HCT116 (cell line): ENCODE measurements at regions not wholly inside any gene's neighbourhood (a gene's known extent, or its start where the extent isn't known, plus 50 kb on each side); places are given as distances from the start of the nearest gene placed in this dataset.

ENCODE experiments used
- ATAC-seq: fragments of 200-7000 bp; cut with Tn5 transposase; 2 replicates; pipeline ENCODE4 v1.9.1; 2020; ENCODE audit warnings: mild to moderate bottlenecking, moderate library complexity
- BruUV-seq: library from RNA; stranded (reverse); fragments of 400-500 nt; replicated peaks from 2 replicates; lab custom pipeline; 2021; lab: Mats Ljungman, UMichigan
- CTCF ChIA-PET: fragments of 300-600 bp; sonication (Branson Sonifier 250); formaldehyde crosslinking; loops from one replicate; lab custom pipeline; 2021; ENCODE audit warnings: antibody characterized with exemption; lab: Charles Lee
- POLR2A ChIA-PET: fragments of 300-600, 350-600 bp; sonication (Branson Sonifier 250); formaldehyde crosslinking; loops from one replicate; lab custom pipeline; 2021; ENCODE audit warnings: antibody characterized with exemption; lab: Charles Lee
- RAD21 ChIA-PET, 2 experiments: fragments of 300-600 bp; sonication (Branson Sonifier 250); formaldehyde crosslinking; loops; one replicate each; lab custom pipeline; 2023; ENCODE audit warnings: low total read pairs in 2 of 2; ENCODE audit not compliant: uncharacterized antibody in 2 of 2, unreplicated experiment in 2 of 2, low non-redundant PET in 1 of 2; lab: Charles Lee
- DNase-seq: peaks from one replicate; pipeline ENCODE4 v3.0.0-alpha.2; 2010; ENCODE audit warnings: low read depth, low spot score
- H2AFZ ChIP-seq: fragments of 200-600 bp; shearing (Covaris generic), sonication (generic); 2 replicates; pipeline ENCODE4 v1.6.1; 2017; ENCODE audit warnings: low read depth, mixed run types, mixed read lengths, antibody characterized with exemption, low read length; ENCODE audit not compliant: poor library complexity, severe bottlenecking
- H3K27ac ChIP-seq: 2 replicates; pipeline ENCODE4 v1.5.1; 2012; ENCODE audit warnings: low read depth, low read length
- H3K27me3 ChIP-seq: fragments of 200-600 bp; sonication (generic); 2 replicates; pipeline ENCODE4 v1.6.1; 2016; ENCODE audit warnings: mixed run types, low read length, mixed read lengths; ENCODE audit not compliant: insufficient read depth
- H3K36me3 ChIP-seq, 2 experiments: fragments of 200-500 bp in 1 of 2; fragments of 200-600 bp in 1 of 2; sonication (Bioruptor generic) in 1 of 2; sonication (generic) in 1 of 2; 2 replicates each; pipeline versions ENCODE4 v1.5.1 to v1.6.1; 2014 to 2016; ENCODE audit warnings: low read length in 2 of 2, inconsistent platforms in 1 of 2, mixed read lengths in 1 of 2, mixed run types in 1 of 2; ENCODE audit not compliant: insufficient read depth in 2 of 2, control insufficient read depth in 1 of 2
- H3K4me1 ChIP-seq, 2 experiments: fragments of 200-600 bp in 1 of 2; sonication (generic) in 1 of 2; 2 replicates each; pipeline versions ENCODE4 v1.5.1 to v1.6.1; 2012 to 2017; ENCODE audit warnings: low read length in 2 of 2, inconsistent platforms in 1 of 2, mild to moderate bottlenecking in 1 of 2, mixed read lengths in 1 of 2, mixed run types in 1 of 2, moderate library complexity in 1 of 2; ENCODE audit not compliant: insufficient read depth in 2 of 2, control insufficient read depth in 1 of 2
- H3K4me2 ChIP-seq: fragments of 200-600 bp; sonication (generic); 2 replicates; pipeline ENCODE4 v1.6.1; 2017; ENCODE audit warnings: mixed run types, low read length, mixed read lengths
- H3K4me3 ChIP-seq, 2 experiments: fragments of 200-600 bp in 1 of 2; sonication (generic) in 1 of 2; replicated peaks in 1 of 2; 2 replicates each; pipeline ENCODE4 v1.5.1; 2011 to 2016; ENCODE audit warnings: low read length in 2 of 2, control low read depth in 1 of 2, low read depth in 1 of 2, mild to moderate bottlenecking in 1 of 2, mixed read lengths in 1 of 2, mixed run types in 1 of 2
- H3K79me2 ChIP-seq: fragments of 200-600 bp; sonication (generic); 2 replicates; pipeline ENCODE4 v1.6.1; 2017; ENCODE audit warnings: mild to moderate bottlenecking, mixed run types, low read length, moderate library complexity, mixed read lengths; ENCODE audit not compliant: insufficient read depth
- H3K9ac ChIP-seq: fragments of 200-600 bp; sonication (generic); 2 replicates; pipeline ENCODE4 v1.6.1; 2016; ENCODE audit warnings: low read length, mixed read lengths
- H3K9me2 ChIP-seq: fragments of 200-600 bp; sonication (generic), shearing (Covaris generic); 2 replicates; pipeline ENCODE4 v1.6.1; 2017; ENCODE audit warnings: mixed run types, mild to moderate bottlenecking, moderate library complexity; ENCODE audit not compliant: insufficient read depth
- H3K9me3 ChIP-seq, 2 experiments: fragments of 200-500 bp in 1 of 2; fragments of 200-600 bp in 1 of 2; sonication (Bioruptor generic) in 1 of 2; sonication (generic) in 1 of 2; 2 replicates each; pipeline ENCODE4 v1.6.1; 2014 to 2017; ENCODE audit warnings: low read length in 2 of 2, mixed read lengths in 2 of 2, inconsistent platforms in 1 of 2, low read depth in 1 of 2, mild to moderate bottlenecking in 1 of 2, mixed run types in 1 of 2, moderate library complexity in 1 of 2; ENCODE audit not compliant: control insufficient read depth in 1 of 2, insufficient read depth in 1 of 2
- H4K20me1 ChIP-seq: fragments of 200-600 bp; sonication (generic), shearing (Covaris generic); 2 replicates; pipeline ENCODE4 v1.6.1; 2017; ENCODE audit warnings: mixed run types, mild to moderate bottlenecking, moderate library complexity; ENCODE audit not compliant: insufficient read depth
- ATF3 ChIP-seq: IDR thresholded peaks from 2 replicates; pipeline ENCODE4 v1.6.1; 2012
- CBX3 ChIP-seq: IDR thresholded peaks from 2 replicates; pipeline ENCODE4 v1.6.1; 2012; ENCODE audit warnings: low read depth
- EGR1 ChIP-seq: IDR thresholded peaks from 2 replicates; pipeline ENCODE4 v1.6.1; 2012; ENCODE audit warnings: low read depth
- ELF1 ChIP-seq: IDR thresholded peaks from 2 replicates; pipeline ENCODE4 v1.6.1; 2012; ENCODE audit warnings: low read depth, borderline replicate concordance
- EZH2 ChIP-seq: fragments of 200-600 bp; sonication (generic); IDR thresholded peaks from 2 replicates; pipeline ENCODE4 v1.6.1; 2017; ENCODE audit warnings: antibody characterized with exemption, mixed run types
- EZH2phosphoT487 ChIP-seq: fragments of 200-600 bp; IDR thresholded peaks from 2 replicates; pipeline ENCODE4 v1.6.1; 2018; ENCODE audit warnings: antibody characterized with exemption, borderline replicate concordance
- FOSL1 ChIP-seq: IDR thresholded peaks from 2 replicates; pipeline ENCODE4 v1.6.1; 2012; ENCODE audit warnings: low read depth
- POLR2A ChIP-seq: IDR thresholded peaks from 2 replicates; pipeline ENCODE4 v1.7.0; 2011; ENCODE audit warnings: borderline replicate concordance; ENCODE audit not compliant: insufficient read depth, insufficient read length; ENCODE audit errors: extremely low read depth
- SIN3A ChIP-seq: IDR thresholded peaks from 2 replicates; pipeline ENCODE4 v1.6.1; 2012; ENCODE audit warnings: low read depth
- SP1 ChIP-seq: IDR thresholded peaks from 2 replicates; pipeline ENCODE4 v1.6.1; 2012; ENCODE audit warnings: low read depth
- SRF ChIP-seq: IDR thresholded peaks from 2 replicates; pipeline ENCODE4 v1.6.1; 2012; ENCODE audit warnings: low read depth
- TCF7L2 ChIP-seq: IDR thresholded peaks from 2 replicates; pipeline ENCODE4 v1.7.0; 2011; ENCODE audit warnings: borderline replicate concordance, inconsistent platforms; ENCODE audit not compliant: insufficient read depth, insufficient read length; ENCODE audit errors: extremely low read depth
- YY1 ChIP-seq: IDR thresholded peaks from 2 replicates; pipeline ENCODE4 v1.6.1; 2011; ENCODE audit warnings: low read length, low read depth, moderate library complexity, mild to moderate bottlenecking; ENCODE audit not compliant: insufficient replicate concordance; ENCODE audit errors: extremely low read depth
- ZFX ChIP-seq: fragments of 450-650 bp; IDR thresholded peaks from 2 replicates; pipeline ENCODE4 v1.6.1; 2017
- ZNF274 ChIP-seq: fragments of 200-500 bp; sonication (Bioruptor generic); IDR thresholded peaks from 2 replicates; pipeline ENCODE4 v1.6.1; 2014; ENCODE audit warnings: mild to moderate bottlenecking, low read depth, low read length, inconsistent platforms
- intact Hi-C: fragments of 100-400 bp; cut with micrococcal nuclease; formaldehyde crosslinking; loops from 2 replicates; pipeline ENCODE4 v1.10.0; 2022
- TF ChIP-seq, protein P1 (sequence below): IDR thresholded peaks from 2 replicates; pipeline ENCODE4 v1.6.1; 2012
- TF ChIP-seq, protein P2 (sequence below): IDR thresholded peaks from 2 replicates; pipeline ENCODE4 v1.6.1; 2011; ENCODE audit warnings: mild to moderate bottlenecking, low read length, moderate library complexity; ENCODE audit not compliant: insufficient replicate concordance; ENCODE audit errors: extremely low read depth

GRCh38 chr10:42956045-42956444 lies 120.8 kb upstream of the RET start:
- TF ChIP-seq TCF7L2 (no peak), ZFX (no peak), ATF3 (no peak), POLR2A (no peak), FOSL1 (no peak), SIN3A (no peak), EGR1 (no peak), ZNF274 (no peak), SRF (no peak), CBX3 (no peak)
- TF ChIP-seq, protein P1, sequence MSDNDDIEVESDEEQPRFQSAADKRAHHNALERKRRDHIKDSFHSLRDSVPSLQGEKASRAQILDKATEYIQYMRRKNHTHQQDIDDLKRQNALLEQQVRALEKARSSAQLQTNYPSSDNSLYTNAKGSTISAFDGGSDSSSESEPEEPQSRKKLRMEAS: no peak
- RAD21 ChIA-PET: no interaction called here
- POLR2A ChIA-PET: no interaction called here
- H3K4me1 ChIP-seq: peaks cover 30 to 31% of the 10 kb centered on the region in 2 experiments
- H4K20me1 ChIP-seq: no peaks in the 10 kb centered on the region
- H3K4me2 ChIP-seq: no peak overlapping the region
- BruUV-seq: no TSS peak
- no peaks in the 10 kb centered on the region for H3K9me2 ChIP-seq
- intact Hi-C loops: no loop called here
- CTCF ChIA-PET: no interaction called here
- ATAC-seq: no peak
- no peak for DNase-seq
- H3K27ac ChIP-seq: no peak overlapping the region
- no peaks in the 10 kb centered on the region for H3K79me2 ChIP-seq
- H2AFZ ChIP-seq: no peak overlapping the region
- H3K9me3 ChIP-seq: no peaks in the 10 kb centered on the region
- H3K36me3 ChIP-seq: no peaks in the 10 kb centered on the region
- no peaks in the 10 kb centered on the region for H3K27me3 ChIP-seq
- no peak overlapping the region for H3K9ac ChIP-seq
- H3K4me3 ChIP-seq: no peak overlapping the region

DNA sequence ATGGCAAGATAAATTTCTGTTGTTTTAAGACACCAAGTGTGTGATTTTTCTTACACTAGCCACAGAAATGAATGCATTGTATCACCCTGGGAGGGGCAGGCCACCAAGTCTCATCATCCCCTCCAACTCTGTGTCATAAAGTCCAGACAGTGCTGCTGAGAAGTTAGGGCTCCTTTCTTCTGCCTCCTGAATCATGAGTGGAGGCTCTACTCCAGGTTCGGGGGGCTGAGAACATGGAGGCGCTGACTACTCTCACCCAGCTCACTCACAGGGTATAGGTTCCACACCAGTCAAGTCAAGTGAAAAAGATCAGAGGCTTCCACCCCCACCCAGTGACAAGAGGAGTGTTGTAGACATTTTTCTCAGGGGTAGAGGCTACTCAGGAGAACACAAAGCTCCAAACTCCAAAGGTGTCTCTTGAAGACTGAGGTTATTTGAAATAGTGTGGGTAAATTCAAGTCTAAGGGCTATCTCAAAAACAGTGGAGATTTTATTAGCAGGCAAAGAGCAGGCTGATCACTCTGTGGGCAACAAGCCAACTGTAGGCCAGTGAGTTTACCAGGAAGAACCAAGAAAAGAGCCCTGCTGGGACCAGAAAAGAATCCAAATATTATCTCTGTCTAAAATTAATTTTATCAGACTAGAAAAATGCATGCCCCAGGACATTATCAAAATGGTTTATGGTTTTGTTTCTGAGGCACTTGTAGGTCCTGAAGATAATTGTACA lies 118.6 kb upstream of the RET start:
- Histone ChIP-seq H2AFZ (no peak overlapping the region), H3K27me3 (no peaks in the 10 kb centered on the region), H3K4me1 (peaks cover 19 to 20% of the 10 kb centered on the region in 2 experiments), H4K20me1 (no peaks in the 10 kb centered on the region), H3K9me2 (no peaks in the 10 kb centered on the region), H3K27ac (no peak overlapping the region), H3K4me2 (no peak overlapping the region), H3K79me2 (no peaks in the 10 kb centered on the region), H3K4me3 (no peak overlapping the region), H3K36me3 (no peaks in the 10 kb centered on the region), H3K9ac (no peak overlapping the region), H3K9me3 (no peaks in the 10 kb centered on the region)
- CTCF ChIA-PET: no interaction called here
- RAD21 ChIA-PET: no interaction called here
- POLR2A ChIA-PET: no interaction called here
- no peak for DNase-seq
- intact Hi-C loops: no loop called here
- BruUV-seq: no TSS peak
- ATAC-seq: no peak
- TF ChIP-seq EZH2: no peak
- TF ChIP-seq ELF1: no peak
- TF ChIP-seq YY1: no peak
- TF ChIP-seq SRF: no peak
- TF ChIP-seq SP1: no peak
- TF ChIP-seq, protein P2, sequence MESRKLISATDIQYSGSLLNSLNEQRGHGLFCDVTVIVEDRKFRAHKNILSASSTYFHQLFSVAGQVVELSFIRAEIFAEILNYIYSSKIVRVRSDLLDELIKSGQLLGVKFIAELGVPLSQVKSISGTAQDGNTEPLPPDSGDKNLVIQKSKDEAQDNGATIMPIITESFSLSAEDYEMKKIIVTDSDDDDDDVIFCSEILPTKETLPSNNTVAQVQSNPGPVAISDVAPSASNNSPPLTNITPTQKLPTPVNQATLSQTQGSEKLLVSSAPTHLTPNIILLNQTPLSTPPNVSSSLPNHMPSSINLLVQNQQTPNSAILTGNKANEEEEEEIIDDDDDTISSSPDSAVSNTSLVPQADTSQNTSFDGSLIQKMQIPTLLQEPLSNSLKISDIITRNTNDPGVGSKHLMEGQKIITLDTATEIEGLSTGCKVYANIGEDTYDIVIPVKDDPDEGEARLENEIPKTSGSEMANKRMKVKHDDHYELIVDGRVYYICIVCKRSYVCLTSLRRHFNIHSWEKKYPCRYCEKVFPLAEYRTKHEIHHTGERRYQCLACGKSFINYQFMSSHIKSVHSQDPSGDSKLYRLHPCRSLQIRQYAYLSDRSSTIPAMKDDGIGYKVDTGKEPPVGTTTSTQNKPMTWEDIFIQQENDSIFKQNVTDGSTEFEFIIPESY: no peak
- TF ChIP-seq ZNF274: no peak
- no peak for TF ChIP-seq POLR2A
- no peak for TF ChIP-seq SIN3A
- no peak for TF ChIP-seq EZH2phosphoT487
- no peak for TF ChIP-seq EGR1
- no peak for TF ChIP-seq FOSL1
